Thoracic aorta (tissue), 2 donors: ENCODE measurements at regions not wholly inside any gene's neighbourhood (a gene's known extent, or its start where the extent isn't known, plus 50 kb on each side); places are given as distances from the start of the nearest gene placed in this dataset.

Experiments
- ATAC-seq: fragments of 150-250 bp; one replicate; pipeline ENCODE4 v1.8.0; 2017; ENCODE audit warnings: low read depth; ENCODE audit not compliant: insufficient number of reproducible peaks, low FRiP score
- DNase-seq: peaks from one replicate; pipeline ENCODE4 v3.0.0-alpha.2; 2020; ENCODE audit warnings: low spot score
- H3K27ac ChIP-seq, 2 donors: fragments of 200-600 bp; sonication (generic); 1 replicate in 1 of 2; 2 replicates in 1 of 2; pipeline ENCODE4 v1.5.1; 2016; ENCODE audit warnings: mild to moderate bottlenecking in 2 of 2, moderate library complexity in 2 of 2
- H3K27me3 ChIP-seq: fragments of 200-600 bp; sonication (generic); replicated peaks from 2 replicates; pipeline ENCODE4 v1.6.0; 2016; ENCODE audit warnings: mild to moderate bottlenecking; ENCODE audit not compliant: insufficient read depth
- H3K36me3 ChIP-seq: fragments of 200-600 bp; sonication (generic); one replicate; pipeline ENCODE4 v1.5.1; 2016
- H3K4me1 ChIP-seq, 2 donors: fragments of 200-600 bp; sonication (generic); 1 replicate in 1 of 2; 2 replicates in 1 of 2; pipeline versions ENCODE4 v1.5.1 to v1.6.0; 2016; ENCODE audit warnings: low read depth in 2 of 2, mild to moderate bottlenecking in 1 of 2; ENCODE audit not compliant: control insufficient read depth in 1 of 2
- H3K4me3 ChIP-seq: fragments of 200-600 bp; sonication (generic); 2 replicates; pipeline ENCODE4 v1.5.1; 2016; ENCODE audit warnings: mild to moderate bottlenecking
- H3K9me3 ChIP-seq: fragments of 200-600 bp; sonication (generic); 2 replicates; pipeline ENCODE4 v1.5.1; 2016
- TF ChIP-seq, protein P1 (sequence below): fragments of 200-600 bp; sonication (generic); IDR thresholded peaks from one replicate; pipeline ENCODE4 v1.5.1; 2019; ENCODE audit warnings: antibody characterized with exemption

DNA sequence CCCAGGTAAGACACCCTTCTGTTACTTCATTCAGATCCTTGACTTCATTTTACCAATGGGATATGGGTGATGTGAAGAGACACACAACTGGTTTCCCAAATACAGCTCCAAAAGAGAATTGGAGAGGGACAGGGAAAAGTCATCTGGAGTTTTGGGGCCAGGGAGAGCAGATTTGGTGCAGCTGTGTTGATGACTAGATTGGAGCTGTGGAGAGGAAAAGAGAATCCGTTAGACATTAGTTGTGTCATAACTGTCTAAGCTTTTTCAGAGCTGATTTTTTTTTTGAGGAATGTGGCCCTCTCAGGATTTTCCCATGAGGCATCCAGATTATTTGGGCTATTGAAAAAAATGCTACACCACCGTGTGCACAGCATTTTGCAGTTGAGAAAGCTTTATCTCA is 423.4 kb downstream of the DMAC1 start:
- Histone ChIP-seq H3K4me1 (peaks cover 0 to 2% of the 10 kb centered on the region in 2 donors), H3K27ac (no peak overlapping the region), H3K36me3 (no peaks in the 10 kb centered on the region), H3K4me3 (no peak overlapping the region), H3K9me3 (no peaks in the 10 kb centered on the region), H3K27me3 (no peaks in the 10 kb centered on the region)
- ATAC-seq: no peak
- TF ChIP-seq, protein P1, sequence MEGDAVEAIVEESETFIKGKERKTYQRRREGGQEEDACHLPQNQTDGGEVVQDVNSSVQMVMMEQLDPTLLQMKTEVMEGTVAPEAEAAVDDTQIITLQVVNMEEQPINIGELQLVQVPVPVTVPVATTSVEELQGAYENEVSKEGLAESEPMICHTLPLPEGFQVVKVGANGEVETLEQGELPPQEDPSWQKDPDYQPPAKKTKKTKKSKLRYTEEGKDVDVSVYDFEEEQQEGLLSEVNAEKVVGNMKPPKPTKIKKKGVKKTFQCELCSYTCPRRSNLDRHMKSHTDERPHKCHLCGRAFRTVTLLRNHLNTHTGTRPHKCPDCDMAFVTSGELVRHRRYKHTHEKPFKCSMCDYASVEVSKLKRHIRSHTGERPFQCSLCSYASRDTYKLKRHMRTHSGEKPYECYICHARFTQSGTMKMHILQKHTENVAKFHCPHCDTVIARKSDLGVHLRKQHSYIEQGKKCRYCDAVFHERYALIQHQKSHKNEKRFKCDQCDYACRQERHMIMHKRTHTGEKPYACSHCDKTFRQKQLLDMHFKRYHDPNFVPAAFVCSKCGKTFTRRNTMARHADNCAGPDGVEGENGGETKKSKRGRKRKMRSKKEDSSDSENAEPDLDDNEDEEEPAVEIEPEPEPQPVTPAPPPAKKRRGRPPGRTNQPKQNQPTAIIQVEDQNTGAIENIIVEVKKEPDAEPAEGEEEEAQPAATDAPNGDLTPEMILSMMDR: no peak
- DNase-seq: no peak

DNA sequence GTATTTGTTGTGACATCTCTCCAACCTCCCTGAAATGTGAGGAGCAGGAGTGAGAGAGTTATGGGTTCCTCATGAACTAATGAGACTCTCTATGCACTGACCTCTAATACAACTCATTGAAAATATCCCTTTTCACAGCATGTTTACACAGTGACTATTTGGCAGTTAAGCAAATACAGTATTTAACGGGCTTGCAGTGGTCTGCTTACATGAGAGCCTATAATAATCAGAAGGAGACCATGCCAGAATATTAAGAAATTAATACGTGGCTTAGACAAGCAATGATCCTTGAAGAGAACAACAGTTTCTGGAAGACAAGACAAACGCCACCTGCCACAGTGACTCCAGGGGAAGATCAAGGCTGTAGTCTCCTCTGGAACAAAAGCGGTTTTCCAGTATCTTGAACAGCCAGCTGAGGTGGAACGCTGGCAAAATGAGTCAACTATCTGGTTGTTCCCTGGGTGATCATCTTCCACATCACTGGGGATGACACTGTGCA is 424.5 kb downstream of the DMAC1 start:
- Histone ChIP-seq H3K9me3 (no peaks in the 10 kb centered on the region), H3K4me1 (peaks cover 0 to 6% of the 10 kb centered on the region in 2 donors), H3K27me3 (no peaks in the 10 kb centered on the region), H3K27ac (no peak overlapping the region), H3K36me3 (no peaks in the 10 kb centered on the region), H3K4me3 (no peak overlapping the region)
- TF ChIP-seq, protein P1: no peak
- ATAC-seq (no peak), DNase-seq (no peak)

DNA sequence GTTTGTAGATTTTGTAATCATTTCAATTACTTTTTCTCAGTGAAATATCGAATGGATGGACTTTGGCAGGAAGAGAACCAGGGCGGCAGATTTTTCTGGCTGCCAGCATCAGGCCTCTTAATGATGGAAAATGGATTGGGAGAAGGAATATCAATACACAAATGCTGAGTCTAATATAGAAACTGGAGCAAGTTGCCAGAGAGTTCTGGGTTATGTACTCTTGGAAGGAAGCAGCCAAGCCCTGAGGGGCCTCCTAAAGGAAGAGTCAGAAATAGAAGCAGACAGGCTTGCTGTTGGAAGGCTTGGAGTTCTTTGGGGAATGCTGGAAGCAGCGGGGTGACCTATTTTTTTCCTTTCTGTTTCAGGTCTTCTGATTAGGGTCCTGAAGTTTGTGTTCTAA is 428.6 kb downstream of the DMAC1 start:
- TF ChIP-seq, protein P1: no peak
- no peak for ATAC-seq

DNA sequence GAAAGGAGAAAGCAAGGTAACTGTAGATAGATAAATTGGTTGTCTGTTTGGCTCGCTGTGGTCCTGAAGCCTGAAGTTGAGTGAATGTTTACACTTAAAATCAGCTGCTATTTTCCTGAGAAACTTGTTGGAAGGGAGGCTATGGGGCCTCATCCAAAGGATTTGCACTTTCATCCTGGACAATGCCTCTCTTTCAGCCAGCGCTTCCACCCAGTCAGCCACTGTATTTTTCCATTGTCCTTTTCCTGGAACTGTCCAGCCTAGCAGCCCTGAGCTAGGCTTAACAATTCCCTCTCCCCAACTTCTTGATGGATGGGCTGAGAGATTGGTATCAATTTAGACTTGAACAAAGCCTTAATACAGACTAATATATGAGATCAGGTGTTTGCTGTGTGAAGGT is 429.2 kb downstream of the DMAC1 start:
- no peak overlapping the region for H3K4me3 ChIP-seq
- no peaks in the 10 kb centered on the region for H3K27me3 ChIP-seq
- TF ChIP-seq, protein P1: no peak
- no peaks in the 10 kb centered on the region for H3K9me3 ChIP-seq
- no peak for ATAC-seq
- H3K36me3 ChIP-seq: no peaks in the 10 kb centered on the region
- no peak for DNase-seq
- H3K27ac ChIP-seq: no peak overlapping the region
- peaks cover 8 to 14% of the 10 kb centered on the region in 2 donors for H3K4me1 ChIP-seq

More for the DNA sequence above, 428.6 kb downstream of the DMAC1 start:
- Histone ChIP-seq H3K27ac (no peak overlapping the region), H3K4me1 (peaks cover 8 to 14% of the 10 kb centered on the region in 2 donors), H3K4me3 (no peak overlapping the region), H3K27me3 (no peaks in the 10 kb centered on the region), H3K36me3 (no peaks in the 10 kb centered on the region), H3K9me3 (no peaks in the 10 kb centered on the region)
- DNase-seq: no peak

DNA sequence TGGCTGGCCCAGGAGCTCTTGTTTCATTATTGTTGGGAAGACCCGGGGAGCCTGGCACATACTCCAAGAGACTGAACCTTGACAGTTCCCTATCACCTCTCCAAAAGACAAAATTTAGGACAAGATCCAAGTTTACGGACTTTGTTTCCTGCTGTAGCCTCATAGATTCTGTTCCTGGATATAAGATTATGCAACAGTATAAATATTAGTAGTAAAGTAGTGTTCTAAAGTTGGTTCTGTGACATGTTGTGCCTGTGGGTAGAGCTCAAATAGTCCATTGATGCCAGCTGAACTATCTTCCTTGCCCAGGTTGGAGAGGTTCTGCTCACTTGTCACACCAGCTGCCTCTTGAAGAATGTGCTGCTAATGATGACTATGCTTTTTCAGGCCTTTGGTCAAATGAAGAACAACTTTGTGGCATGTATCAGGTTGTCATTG is 430.2 kb downstream of the DMAC1 start:
- DNase-seq: no peak
- TF ChIP-seq, protein P1: no peak
- no peaks in the 10 kb centered on the region for H3K36me3 ChIP-seq
- no peak overlapping the region for H3K27ac ChIP-seq
- ATAC-seq: no peak
- no peaks in the 10 kb centered on the region for H3K27me3 ChIP-seq
- H3K4me1 ChIP-seq: peaks cover 8 to 14% of the 10 kb centered on the region in 2 donors
- no peak overlapping the region for H3K4me3 ChIP-seq
- no peaks in the 10 kb centered on the region for H3K9me3 ChIP-seq
